ENCODE measurements at regions not wholly inside any gene's neighbourhood (a gene's known extent, or its start where the extent isn't known, plus 50 kb on each side); places are given as distances from the start of the nearest gene placed in this dataset.

GRCh38 chr14:92266216-92266615, 56.7 kb upstream of the SLC24A4 start (continued):
- TF ChIP-seq PPARA (CRISPR knock-in tag; IDR thresholded peaks at IDR 0.05; ENCODE audit: borderline replicate concordance) = no peak
- TF ChIP-seq TOX (CRISPR knock-in tag; IDR thresholded peaks at IDR 0.05; ENCODE audit: borderline replicate concordance) = no peak
- no peak for TF ChIP-seq ZFP30 (CRISPR knock-in tag; IDR thresholded peaks at IDR 0.05)
- TF ChIP-seq POU6F1 (CRISPR knock-in tag; IDR thresholded peaks at IDR 0.05; ENCODE audit: borderline replicate concordance, low read depth) = no peak
- no peak for TF ChIP-seq RARB (CRISPR knock-in tag; IDR thresholded peaks at IDR 0.05)
- TF ChIP-seq ARNTL (CRISPR knock-in tag; IDR thresholded peaks at IDR 0.05; ENCODE audit: borderline replicate concordance, low read depth) = no peak
- TF ChIP-seq ZNF70 (CRISPR knock-in tag; IDR thresholded peaks at IDR 0.05) = no peak
- no peak for TF ChIP-seq ZNF8 (CRISPR knock-in tag; IDR thresholded peaks at IDR 0.05)
